ENCODE measurements at regions not wholly inside any gene's neighbourhood (a gene's known extent, or its start where the extent isn't known, plus 50 kb on each side); places are given as distances from the start of the nearest gene placed in this dataset.

GRCh38 chr2:2405780-2406179 is 74.7 kb upstream of the MYT1L start:
- TF ChIP-seq EZH2 (IDR thresholded peaks at IDR 0.05; ENCODE audit: low read depth, low read length, severe bottlenecking) (no peak), RAD21 (IDR thresholded peaks at IDR 0.05 in 1 of 2, conservative IDR thresholded peaks at IDR 0.05 in 1 of 2; ENCODE audit: low read depth in 2 of 2, low read length in 2 of 2) (no peak), MAX (IDR thresholded peaks at IDR 0.05) (no peak), CREB1 (IDR thresholded peaks at IDR 0.05) (no peak), CTCF (IDR thresholded peaks at IDR 0.05; ENCODE audit: control extremely low read depth in 1 of 3, insufficient read depth in 1 of 3, low read depth in 1 of 3, low read length in 3 of 3) (no peak), TAF1 (IDR thresholded peaks at IDR 0.05; ENCODE audit: low read depth, low read length) (no peak), CBX5 (IDR thresholded peaks at IDR 0.05; ENCODE audit: low read depth, low read length) (no peak), TEAD4 (IDR thresholded peaks at IDR 0.05; ENCODE audit: low read depth, low read length) (no peak), ATF2 (IDR thresholded peaks at IDR 0.05; ENCODE audit: low read length) (no peak), SAP30 (IDR thresholded peaks at IDR 0.05; ENCODE audit: insufficient read depth, insufficient replicate concordance, low read length) (no peak)

Measured in H1 (cell line).